Activated CD8-positive, alpha-beta T cell treated with anti-CD3 and anti-CD28 coated beads for 36 hours (primary cell): ENCODE measurements at regions not wholly inside any gene's neighbourhood (a gene's known extent, or its start where the extent isn't known, plus 50 kb on each side); places are given as distances from the start of the nearest gene placed in this dataset.

Source experiments
- ATAC-seq: fragments of 200-7000 bp; cut with Tn5 transposase; one replicate; pipeline ENCODE4 v1.10.0; 2021; ENCODE audit warnings: mild to moderate bottlenecking, moderate library complexity
- CTCF ChIA-PET: fragments of 350-600 bp; sonication (Branson Sonifier 250); formaldehyde crosslinking; loops from one replicate; lab custom pipeline; 2021; ENCODE audit warnings: antibody characterized with exemption; lab: Charles Lee
- POLR2A ChIA-PET: fragments of 350-600 bp; sonication (Branson Sonifier 250); formaldehyde crosslinking; loops from one replicate; lab custom pipeline; 2021; ENCODE audit warnings: antibody characterized with exemption; lab: Charles Lee
- DNase-seq: peaks from one replicate; pipeline ENCODE4 v3.0.0-alpha.2; 2020
- H3K27ac Mint-ChIP-seq: one replicate; pipeline ENCODE4 v1.8.0; 2021; ENCODE audit warnings: mild to moderate bottlenecking, mixed read lengths
- H3K27me3 Mint-ChIP-seq: one replicate; pipeline ENCODE4 v1.8.0; 2021; ENCODE audit warnings: mixed read lengths
- H3K36me3 Mint-ChIP-seq: one replicate; pipeline ENCODE4 v1.8.0; 2021; ENCODE audit warnings: low read depth, mixed read lengths
- H3K4me1 Mint-ChIP-seq: one replicate; pipeline ENCODE4 v1.8.0; 2021; ENCODE audit warnings: low read depth, mixed read lengths
- H3K4me3 Mint-ChIP-seq: one replicate; pipeline ENCODE4 v1.8.0; 2021; ENCODE audit warnings: mild to moderate bottlenecking, moderate library complexity, mixed read lengths
- H3K9me3 Mint-ChIP-seq: one replicate; pipeline ENCODE4 v1.8.0; 2021; ENCODE audit warnings: mixed read lengths
- intact Hi-C: fragments of 100-400 bp; cut with micrococcal nuclease; formaldehyde crosslinking; loops from one replicate; pipeline ENCODE4 v1.10.0; 2022
- TF ChIP-seq, protein P1 (sequence below): fragments of 200-600 bp; IDR thresholded peaks from one replicate; pipeline ENCODE4 v1.8.0; 2022; ENCODE audit warnings: antibody characterized with exemption, mild to moderate bottlenecking

DNA sequence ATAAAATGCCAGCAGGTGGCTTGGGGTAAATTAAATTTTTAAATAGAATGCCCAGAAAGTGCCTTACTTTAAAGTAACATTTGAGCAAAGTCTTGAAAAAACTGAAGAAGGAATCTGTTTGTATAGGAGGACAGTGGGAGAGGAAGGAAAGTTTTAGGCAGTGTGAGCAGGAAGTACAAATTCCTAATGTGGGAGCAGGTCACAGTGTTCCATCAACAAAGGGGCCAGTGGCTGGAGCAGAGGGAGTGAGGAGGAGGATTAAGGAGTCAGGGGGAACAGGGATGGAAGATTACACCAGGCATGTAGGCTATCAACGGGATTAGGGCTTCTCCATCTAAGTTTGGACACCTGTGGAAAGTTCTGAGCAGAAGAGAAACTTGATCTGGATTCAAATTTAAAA, 439.2 kb upstream of the REG3G start:
- H3K4me1 Mint-ChIP-seq, result no peaks in the 10 kb centered on the region
- H3K36me3 Mint-ChIP-seq, result no peaks in the 10 kb centered on the region
- ATAC-seq, result no peak
- intact Hi-C loops, result no loop called here
- POLR2A ChIA-PET, result no interaction called here
- TF ChIP-seq, protein P1, sequence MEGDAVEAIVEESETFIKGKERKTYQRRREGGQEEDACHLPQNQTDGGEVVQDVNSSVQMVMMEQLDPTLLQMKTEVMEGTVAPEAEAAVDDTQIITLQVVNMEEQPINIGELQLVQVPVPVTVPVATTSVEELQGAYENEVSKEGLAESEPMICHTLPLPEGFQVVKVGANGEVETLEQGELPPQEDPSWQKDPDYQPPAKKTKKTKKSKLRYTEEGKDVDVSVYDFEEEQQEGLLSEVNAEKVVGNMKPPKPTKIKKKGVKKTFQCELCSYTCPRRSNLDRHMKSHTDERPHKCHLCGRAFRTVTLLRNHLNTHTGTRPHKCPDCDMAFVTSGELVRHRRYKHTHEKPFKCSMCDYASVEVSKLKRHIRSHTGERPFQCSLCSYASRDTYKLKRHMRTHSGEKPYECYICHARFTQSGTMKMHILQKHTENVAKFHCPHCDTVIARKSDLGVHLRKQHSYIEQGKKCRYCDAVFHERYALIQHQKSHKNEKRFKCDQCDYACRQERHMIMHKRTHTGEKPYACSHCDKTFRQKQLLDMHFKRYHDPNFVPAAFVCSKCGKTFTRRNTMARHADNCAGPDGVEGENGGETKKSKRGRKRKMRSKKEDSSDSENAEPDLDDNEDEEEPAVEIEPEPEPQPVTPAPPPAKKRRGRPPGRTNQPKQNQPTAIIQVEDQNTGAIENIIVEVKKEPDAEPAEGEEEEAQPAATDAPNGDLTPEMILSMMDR, result no peak
- no peak for DNase-seq
- H3K27me3 Mint-ChIP-seq, result no peaks in the 10 kb centered on the region
- H3K4me3 Mint-ChIP-seq, result no peak overlapping the region
- peaks cover 19% of the 10 kb centered on the region for H3K9me3 Mint-ChIP-seq
- CTCF ChIA-PET, result interaction anchor here (0.6 kb wide), 1 partner anchor 193 kb away, joined by 3 read pairs; no protein-coding TSS in a partner anchor
- H3K27ac Mint-ChIP-seq, result no peak overlapping the region

DNA sequence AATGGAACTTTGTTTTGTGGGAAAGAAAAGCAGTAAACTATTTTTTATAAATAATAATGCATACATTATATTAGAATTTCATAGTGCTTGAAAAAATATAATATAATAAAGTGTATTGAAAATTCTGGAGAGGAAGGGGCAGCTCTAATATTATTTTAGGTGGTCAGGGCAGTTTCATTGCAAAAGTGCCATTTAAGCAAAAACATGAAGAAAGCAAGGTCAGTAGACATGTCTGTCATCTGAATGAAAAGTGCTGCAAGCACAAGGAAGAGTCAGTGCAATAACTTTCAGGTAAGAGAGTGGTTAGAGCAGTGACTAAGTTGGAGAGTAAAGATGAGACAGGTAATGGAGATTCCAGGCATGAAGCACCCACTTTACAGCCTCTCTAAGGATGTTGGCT, 435.6 kb upstream of the REG3G start:
- H3K36me3 Mint-ChIP-seq, result no peaks in the 10 kb centered on the region
- peaks cover 19% of the 10 kb centered on the region for H3K9me3 Mint-ChIP-seq
- CTCF ChIA-PET, result no interaction called here
- no peak for ATAC-seq
- H3K27ac Mint-ChIP-seq, result no peak overlapping the region
- TF ChIP-seq, protein P1, result no peak
- H3K27me3 Mint-ChIP-seq, result no peaks in the 10 kb centered on the region
- H3K4me1 Mint-ChIP-seq, result no peaks in the 10 kb centered on the region
- no peak overlapping the region for H3K4me3 Mint-ChIP-seq
- intact Hi-C loops, result no loop called here
- DNase-seq, result no peak
- POLR2A ChIA-PET, result no interaction called here

DNA sequence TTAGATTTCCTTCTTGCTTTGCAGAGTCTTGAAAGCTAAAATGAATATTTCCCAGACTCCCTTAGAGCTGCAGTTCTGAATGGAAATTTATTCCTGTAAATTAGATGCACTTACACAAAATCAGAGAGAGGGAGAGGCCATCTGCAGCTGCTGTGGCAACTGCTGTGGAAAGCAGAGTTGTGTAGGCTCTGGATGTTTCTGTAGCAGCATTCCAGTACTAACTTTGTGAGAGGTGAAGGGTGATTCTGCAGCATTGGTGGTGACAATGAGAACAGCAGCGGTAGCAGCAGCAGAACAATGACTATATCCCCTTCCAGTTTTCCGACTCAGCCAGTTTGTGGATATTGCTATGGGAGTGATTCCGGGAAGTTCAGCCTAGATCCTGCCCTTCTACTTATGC, 433.0 kb upstream of the REG3G start:
- TF ChIP-seq, protein P1, result no peak
- ATAC-seq, result no peak
- ChIA-PET POLR2A (no interaction called here), CTCF (no interaction called here)
- Mint-ChIP-seq H3K36me3 (no peaks in the 10 kb centered on the region), H3K4me1 (no peaks in the 10 kb centered on the region), H3K27ac (no peak overlapping the region), H3K4me3 (no peak overlapping the region), H3K27me3 (no peaks in the 10 kb centered on the region), H3K9me3 (peaks cover 15% of the 10 kb centered on the region)
- intact Hi-C loops, result no loop called here
- DNase-seq, result no peak

DNA sequence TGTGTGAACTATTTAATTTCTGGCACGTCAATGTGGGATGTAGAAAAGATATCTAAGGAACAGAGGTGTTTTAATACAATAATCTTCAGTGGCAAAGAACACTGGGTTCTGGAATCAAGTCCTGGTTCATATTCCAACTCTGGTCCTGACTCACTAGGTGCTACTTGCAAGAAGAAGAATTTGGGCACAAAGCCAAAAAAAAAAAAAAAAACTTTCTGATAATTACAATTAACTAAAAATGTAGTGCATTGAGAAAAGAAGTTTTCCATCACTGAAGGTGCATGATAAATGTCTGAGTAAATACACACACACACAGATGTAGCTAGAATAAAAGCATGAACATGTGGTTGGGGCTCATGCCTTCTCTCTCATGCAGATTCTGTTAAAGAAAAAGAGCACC, 424.4 kb upstream of the REG3G start:
- TF ChIP-seq, protein P1, result no peak
- no peak overlapping the region for H3K4me3 Mint-ChIP-seq

DNA sequence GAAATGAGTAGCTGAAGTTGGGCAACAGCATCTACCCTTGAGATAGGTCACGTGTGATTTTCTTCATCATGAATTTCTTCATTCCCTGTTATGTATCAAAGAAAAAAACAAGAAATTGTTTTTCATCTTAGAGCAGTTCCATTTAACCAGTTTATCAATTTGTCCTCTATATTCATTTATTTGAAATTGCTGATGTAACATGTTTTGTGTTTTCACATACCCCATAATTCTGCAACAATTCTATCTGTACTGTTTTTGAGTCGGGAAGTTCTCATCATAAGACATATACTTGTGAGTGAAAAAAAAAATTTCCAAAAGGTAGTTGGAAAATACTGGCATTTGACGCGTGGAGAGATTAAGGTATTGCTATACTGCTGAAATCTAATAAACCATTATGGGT, 422.6 kb upstream of the REG3G start:
- CTCF ChIA-PET, result no interaction called here
- H3K27me3 Mint-ChIP-seq, result no peaks in the 10 kb centered on the region
- no peaks in the 10 kb centered on the region for H3K36me3 Mint-ChIP-seq
- ATAC-seq (no peak), DNase-seq (no peak)
- H3K4me3 Mint-ChIP-seq, result no peak overlapping the region
- no peak overlapping the region for H3K27ac Mint-ChIP-seq
- POLR2A ChIA-PET, result no interaction called here
- TF ChIP-seq, protein P1, result no peak
- intact Hi-C loops, result no loop called here
- peaks cover 9% of the 10 kb centered on the region for H3K9me3 Mint-ChIP-seq
- H3K4me1 Mint-ChIP-seq, result no peaks in the 10 kb centered on the region

More for the DNA sequence above, 424.4 kb upstream of the REG3G start:
- intact Hi-C loops, result no loop called here
- Mint-ChIP-seq H3K27me3 (no peaks in the 10 kb centered on the region), H3K27ac (no peak overlapping the region), H3K9me3 (peaks cover 13% of the 10 kb centered on the region), H3K36me3 (no peaks in the 10 kb centered on the region), H3K4me1 (no peaks in the 10 kb centered on the region)
- ChIA-PET POLR2A (no interaction called here), CTCF (no interaction called here)
- ATAC-seq (no peak), DNase-seq (no peak)
